ENCODE measurements at regions not wholly inside any gene's neighbourhood (a gene's known extent, or its start where the extent isn't known, plus 50 kb on each side); places are given as distances from the start of the nearest gene placed in this dataset.

DNA sequence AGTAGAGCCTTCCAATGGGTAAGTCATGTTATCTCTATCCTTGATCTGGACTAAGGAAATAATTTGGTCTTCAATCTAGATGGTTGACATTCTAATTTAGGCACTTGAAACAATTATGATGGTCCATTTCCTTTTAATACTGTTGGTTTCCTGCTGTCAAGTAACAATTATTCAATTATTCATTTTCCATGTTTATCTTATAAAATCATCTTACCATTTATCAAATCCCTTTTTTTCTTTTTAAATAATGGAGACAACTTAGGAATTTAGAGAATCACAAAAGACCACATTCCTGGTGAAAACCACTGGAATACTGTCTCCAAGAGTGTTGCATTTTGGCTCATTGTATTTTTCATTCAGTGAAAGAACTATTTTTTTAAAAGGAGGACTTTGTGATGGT, 148.7 kb upstream of the CTSO start:
- Histone ChIP-seq H3K9me3 (ENCODE audit: control insufficient read depth, insufficient read depth, low read length) (no peaks in the 10 kb centered on the region), H3K4me1 (ENCODE audit: control insufficient read depth, insufficient read depth, low read length) (no peaks in the 10 kb centered on the region), H3K27me3 (ENCODE audit: control insufficient read depth, insufficient read depth, low read length) (no peaks in the 10 kb centered on the region), H3K4me3 (ENCODE audit: low read length) (no peak overlapping the region), H3K36me3 (ENCODE audit: control insufficient read depth, insufficient read depth, low read length) (no peaks in the 10 kb centered on the region), H3K27ac (ENCODE audit: low read length) (no peak overlapping the region)
- no peak for DNase-seq (ENCODE audit: low read depth, low spot score)

DNA sequence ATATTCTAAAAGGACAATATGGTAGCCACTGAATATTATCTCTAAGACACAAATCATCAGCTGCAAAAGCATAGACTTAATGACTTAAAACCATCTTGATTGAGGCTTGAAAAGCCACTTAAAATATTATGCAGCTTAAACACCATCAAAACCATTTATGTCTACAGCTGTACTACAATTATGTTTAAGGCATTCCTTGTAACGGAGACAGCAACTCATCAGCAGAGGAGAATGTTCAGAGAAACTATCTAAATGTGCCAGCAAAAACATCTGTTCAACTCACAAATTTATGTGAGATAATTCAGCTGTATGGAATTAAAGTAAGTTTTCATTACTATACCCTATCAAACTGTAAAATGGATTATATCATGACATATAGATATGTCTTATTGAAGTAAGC, 147.9 kb upstream of the CTSO start:
- no peak for DNase-seq (ENCODE audit: low read depth, low spot score)
- Histone ChIP-seq H3K4me3 (ENCODE audit: low read length) (no peak overlapping the region), H3K36me3 (ENCODE audit: control insufficient read depth, insufficient read depth, low read length) (no peaks in the 10 kb centered on the region), H3K9me3 (ENCODE audit: control insufficient read depth, insufficient read depth, low read length) (no peaks in the 10 kb centered on the region), H3K27me3 (ENCODE audit: control insufficient read depth, insufficient read depth, low read length) (no peaks in the 10 kb centered on the region), H3K4me1 (ENCODE audit: control insufficient read depth, insufficient read depth, low read length) (no peaks in the 10 kb centered on the region), H3K27ac (ENCODE audit: low read length) (no peak overlapping the region)
- WGBS (ENCODE audit: insufficient coverage, insufficient read length) = no CpG with 5 or more reads among the region's 1 CpG

DNA sequence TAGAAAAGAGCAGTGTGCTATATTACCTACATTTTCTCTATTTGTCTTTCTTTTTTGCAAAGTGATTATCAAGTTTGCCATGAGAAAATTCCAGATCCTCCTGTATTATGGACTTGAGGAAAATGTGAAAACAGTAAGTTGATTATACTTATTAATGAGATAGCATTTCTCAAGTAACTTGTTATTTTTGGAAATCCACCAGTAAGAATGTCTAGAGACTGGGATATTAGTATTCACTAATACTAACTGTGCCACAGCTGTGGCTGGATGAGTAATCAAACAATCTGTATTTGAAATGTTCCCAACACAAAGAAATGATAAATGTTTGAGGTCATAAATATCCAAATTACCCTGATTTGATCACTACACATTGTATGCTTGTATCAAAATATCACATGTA, 147.0 kb upstream of the CTSO start:
- H3K27me3 ChIP-seq (ENCODE audit: control insufficient read depth, insufficient read depth, low read length) = no peaks in the 10 kb centered on the region
- no peak overlapping the region for H3K4me3 ChIP-seq (ENCODE audit: low read length)
- H3K4me1 ChIP-seq (ENCODE audit: control insufficient read depth, insufficient read depth, low read length) = no peaks in the 10 kb centered on the region
- H3K27ac ChIP-seq (ENCODE audit: low read length) = no peak overlapping the region
- H3K36me3 ChIP-seq (ENCODE audit: control insufficient read depth, insufficient read depth, low read length) = no peaks in the 10 kb centered on the region
- DNase-seq (ENCODE audit: low read depth, low spot score) = no peak
- H3K9me3 ChIP-seq (ENCODE audit: control insufficient read depth, insufficient read depth, low read length) = no peaks in the 10 kb centered on the region

DNA sequence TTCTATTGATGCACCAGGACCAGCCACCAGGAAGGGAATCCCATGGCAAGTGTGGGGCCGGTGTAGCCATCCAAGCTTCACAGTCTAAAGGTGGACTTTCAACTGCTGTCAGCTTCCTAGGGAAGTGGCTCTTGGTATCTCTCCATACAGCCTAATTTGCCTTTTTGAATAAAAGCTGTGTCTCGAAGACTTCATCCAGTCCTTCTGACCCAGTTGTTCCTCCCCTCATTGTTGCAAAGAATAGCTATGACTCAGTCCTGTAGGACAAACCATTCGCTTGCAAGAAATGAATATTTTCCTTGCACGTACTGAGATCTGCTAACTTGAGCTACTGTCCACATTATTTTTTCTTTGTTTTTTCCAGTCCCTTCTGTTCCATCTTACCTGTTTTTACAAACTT, 145.1 kb upstream of the CTSO start:
- no peak overlapping the region for H3K4me3 ChIP-seq (ENCODE audit: low read length)
- H3K4me1 ChIP-seq (ENCODE audit: control insufficient read depth, insufficient read depth, low read length) = no peaks in the 10 kb centered on the region
- H3K36me3 ChIP-seq (ENCODE audit: control insufficient read depth, insufficient read depth, low read length) = no peaks in the 10 kb centered on the region
- WGBS (ENCODE audit: insufficient coverage, insufficient read length) = no CpG with 5 or more reads among the region's 4 CpGs
- no peak overlapping the region for H3K27ac ChIP-seq (ENCODE audit: low read length)
- H3K9me3 ChIP-seq (ENCODE audit: control insufficient read depth, insufficient read depth, low read length) = no peaks in the 10 kb centered on the region
- no peaks in the 10 kb centered on the region for H3K27me3 ChIP-seq (ENCODE audit: control insufficient read depth, insufficient read depth, low read length)
- no peak for DNase-seq (ENCODE audit: low read depth, low spot score)

DNA sequence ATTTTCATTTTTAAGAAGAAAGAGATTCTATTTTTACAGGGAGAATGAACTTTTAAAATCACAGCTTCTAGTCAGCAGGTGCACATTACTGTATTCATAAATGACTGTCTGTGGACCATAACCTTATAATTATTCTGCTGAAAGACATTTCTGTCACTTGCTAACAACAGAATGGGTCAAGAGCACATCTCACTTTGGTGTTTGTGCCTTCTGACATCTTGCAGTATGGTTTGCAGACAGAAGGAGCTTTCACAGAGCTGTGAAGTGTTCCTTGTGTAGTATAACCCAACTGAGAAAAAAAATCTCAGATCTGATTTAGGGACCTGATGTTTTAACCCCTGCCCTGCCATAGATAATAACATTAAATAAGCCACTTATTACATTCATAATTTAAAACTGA, 131.4 kb upstream of the CTSO start:
- no peak for DNase-seq (ENCODE audit: low read depth, low spot score)
- H3K27me3 ChIP-seq (ENCODE audit: control insufficient read depth, insufficient read depth, low read length) = no peaks in the 10 kb centered on the region
- no peak overlapping the region for H3K27ac ChIP-seq (ENCODE audit: low read length)
- no peaks in the 10 kb centered on the region for H3K4me1 ChIP-seq (ENCODE audit: control insufficient read depth, insufficient read depth, low read length)
- no peak overlapping the region for H3K4me3 ChIP-seq (ENCODE audit: low read length)
- no peaks in the 10 kb centered on the region for H3K36me3 ChIP-seq (ENCODE audit: control insufficient read depth, insufficient read depth, low read length)
- H3K9me3 ChIP-seq (ENCODE audit: control insufficient read depth, insufficient read depth, low read length) = no peaks in the 10 kb centered on the region

DNA sequence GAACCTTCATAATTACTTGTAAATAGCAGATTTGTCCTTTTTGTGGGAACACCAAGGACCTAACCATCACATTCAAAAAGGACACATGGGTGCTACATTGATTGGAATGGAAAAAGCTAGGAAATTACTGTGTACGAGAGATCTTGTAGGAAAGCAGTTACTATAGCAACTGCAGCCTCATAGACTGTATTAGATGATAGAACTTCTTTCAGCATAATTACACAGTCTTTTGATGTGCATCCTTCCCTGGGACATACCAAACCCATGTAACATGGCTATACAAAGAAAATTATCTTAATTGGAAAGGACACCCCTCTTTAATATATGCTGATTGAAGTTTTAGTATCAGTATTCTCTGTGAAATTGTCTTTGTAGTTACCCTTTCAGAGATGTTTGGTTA, 130.7 kb upstream of the CTSO start:
- H3K27ac ChIP-seq (ENCODE audit: low read length) = no peak overlapping the region
- no peak overlapping the region for H3K4me3 ChIP-seq (ENCODE audit: low read length)
- H3K4me1 ChIP-seq (ENCODE audit: control insufficient read depth, insufficient read depth, low read length) = no peaks in the 10 kb centered on the region
- H3K36me3 ChIP-seq (ENCODE audit: control insufficient read depth, insufficient read depth, low read length) = no peaks in the 10 kb centered on the region
- no peaks in the 10 kb centered on the region for H3K9me3 ChIP-seq (ENCODE audit: control insufficient read depth, insufficient read depth, low read length)
- no CpG with 5 or more reads among the region's 1 CpG for WGBS (ENCODE audit: insufficient coverage, insufficient read length)
- H3K27me3 ChIP-seq (ENCODE audit: control insufficient read depth, insufficient read depth, low read length) = no peaks in the 10 kb centered on the region
- DNase-seq (ENCODE audit: low read depth, low spot score) = no peak

DNA sequence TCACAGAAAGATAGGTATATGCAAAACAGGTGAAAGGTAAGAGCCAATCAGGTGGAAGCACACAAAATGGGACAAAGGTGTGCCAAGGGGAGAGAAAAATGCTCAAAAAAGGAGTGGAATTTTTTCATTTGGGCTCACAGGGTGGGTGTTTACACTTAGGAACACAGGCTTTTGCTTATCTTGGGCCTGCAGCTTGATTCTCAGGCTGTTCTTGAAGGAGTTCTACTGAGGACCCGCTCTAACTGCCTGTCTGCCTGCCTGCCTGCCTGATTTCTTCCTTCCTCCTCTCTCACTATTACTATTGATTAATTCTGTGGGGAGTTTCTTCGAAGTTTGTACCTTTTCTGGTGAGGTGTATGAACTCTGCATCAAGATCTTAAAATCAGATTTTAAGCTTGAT, 120.3 kb upstream of the CTSO start:
- no peak for DNase-seq (ENCODE audit: low read depth, low spot score)
- Histone ChIP-seq H3K36me3 (ENCODE audit: control insufficient read depth, insufficient read depth, low read length) (no peaks in the 10 kb centered on the region), H3K4me1 (ENCODE audit: control insufficient read depth, insufficient read depth, low read length) (no peaks in the 10 kb centered on the region), H3K9me3 (ENCODE audit: control insufficient read depth, insufficient read depth, low read length) (peaks cover 4% of the 10 kb centered on the region), H3K4me3 (ENCODE audit: low read length) (no peak overlapping the region), H3K27me3 (ENCODE audit: control insufficient read depth, insufficient read depth, low read length) (no peaks in the 10 kb centered on the region), H3K27ac (ENCODE audit: low read length) (no peak overlapping the region)
- WGBS (ENCODE audit: insufficient coverage, insufficient read length) = no CpG with 5 or more reads among the region's 2 CpGs

DNA sequence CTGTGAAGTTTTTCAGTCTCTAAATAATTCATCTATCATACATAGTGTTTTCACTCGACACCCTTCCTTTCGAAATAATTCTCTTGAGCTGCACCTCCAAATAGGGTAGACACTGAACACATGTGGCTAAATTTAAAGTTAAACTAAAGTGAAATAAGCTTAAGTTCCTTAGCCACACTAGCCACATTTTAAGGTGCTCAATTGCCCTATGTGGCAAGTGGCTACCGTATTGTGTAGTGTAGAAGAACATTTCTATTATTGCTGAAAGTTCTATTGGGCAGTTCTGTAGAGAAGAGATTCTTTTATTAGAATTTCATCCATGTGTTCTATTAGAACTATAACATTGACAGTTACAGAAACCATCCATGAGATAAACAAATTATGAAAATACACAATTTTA, 107.0 kb upstream of the CTSO start:
- H3K4me3 ChIP-seq (ENCODE audit: low read length) = no peak overlapping the region
- no peaks in the 10 kb centered on the region for H3K27me3 ChIP-seq (ENCODE audit: control insufficient read depth, insufficient read depth, low read length)
- no peak overlapping the region for H3K27ac ChIP-seq (ENCODE audit: low read length)
- no peaks in the 10 kb centered on the region for H3K9me3 ChIP-seq (ENCODE audit: control insufficient read depth, insufficient read depth, low read length)
- no CpG with 5 or more reads among the region's 3 CpGs for WGBS (ENCODE audit: insufficient coverage, insufficient read length)
- DNase-seq (ENCODE audit: low read depth, low spot score) = no peak
- H3K36me3 ChIP-seq (ENCODE audit: control insufficient read depth, insufficient read depth, low read length) = no peaks in the 10 kb centered on the region
- no peaks in the 10 kb centered on the region for H3K4me1 ChIP-seq (ENCODE audit: control insufficient read depth, insufficient read depth, low read length)

DNA sequence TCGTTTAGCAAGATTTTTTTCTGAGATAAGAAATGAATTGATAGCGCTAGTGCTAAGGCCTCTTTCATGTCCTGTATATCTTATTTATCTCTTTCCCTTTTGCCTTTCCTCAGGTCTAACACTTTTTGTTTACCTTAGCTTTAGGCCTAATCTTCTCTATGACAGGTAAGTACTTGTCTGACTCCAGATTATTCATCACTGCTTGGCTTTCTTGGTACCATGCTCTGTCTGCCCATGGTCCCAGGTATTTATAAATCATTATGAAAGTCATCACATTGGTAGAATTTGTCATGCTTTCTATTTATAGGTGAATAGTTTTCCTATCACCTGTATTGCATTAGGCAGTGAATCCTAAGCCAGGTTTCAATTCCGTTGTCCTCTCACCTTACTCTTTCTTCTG, 99.5 kb upstream of the CTSO start:
- H3K4me1 ChIP-seq (ENCODE audit: control insufficient read depth, insufficient read depth, low read length) = no peaks in the 10 kb centered on the region
- H3K27me3 ChIP-seq (ENCODE audit: control insufficient read depth, insufficient read depth, low read length) = no peaks in the 10 kb centered on the region
- H3K36me3 ChIP-seq (ENCODE audit: control insufficient read depth, insufficient read depth, low read length) = no peaks in the 10 kb centered on the region
- H3K9me3 ChIP-seq (ENCODE audit: control insufficient read depth, insufficient read depth, low read length) = no peaks in the 10 kb centered on the region
- no CpG with 5 or more reads among the region's 3 CpGs for WGBS (ENCODE audit: insufficient coverage, insufficient read length)
- DNase-seq (ENCODE audit: low read depth, low spot score) = no peak
- no peak overlapping the region for H3K27ac ChIP-seq (ENCODE audit: low read length)
- H3K4me3 ChIP-seq (ENCODE audit: low read length) = no peak overlapping the region

DNA sequence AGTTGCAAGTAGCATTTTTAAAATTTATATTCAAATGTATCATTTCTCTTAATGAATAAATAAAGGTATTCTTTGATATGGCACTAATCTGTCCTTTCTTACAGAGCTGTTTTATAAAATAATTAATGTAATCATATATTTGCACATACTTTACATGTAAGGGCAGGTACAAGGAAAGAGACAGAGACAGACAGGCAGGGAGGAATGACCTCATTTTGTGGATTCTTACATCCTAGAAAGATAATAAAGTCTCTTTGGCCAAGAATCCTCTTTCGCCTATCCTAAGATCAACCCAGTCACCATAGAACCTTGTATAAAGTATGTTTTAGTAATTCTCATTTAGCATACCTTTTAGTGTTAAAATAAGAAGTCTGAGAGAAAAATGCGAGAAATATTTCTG, 98.5 kb upstream of the CTSO start:
- Histone ChIP-seq H3K4me3 (ENCODE audit: low read length) (no peak overlapping the region), H3K27me3 (ENCODE audit: control insufficient read depth, insufficient read depth, low read length) (no peaks in the 10 kb centered on the region), H3K27ac (ENCODE audit: low read length) (no peak overlapping the region), H3K9me3 (ENCODE audit: control insufficient read depth, insufficient read depth, low read length) (no peaks in the 10 kb centered on the region), H3K36me3 (ENCODE audit: control insufficient read depth, insufficient read depth, low read length) (no peaks in the 10 kb centered on the region), H3K4me1 (ENCODE audit: control insufficient read depth, insufficient read depth, low read length) (no peaks in the 10 kb centered on the region)
- WGBS (ENCODE audit: insufficient coverage, insufficient read length) = no CpG with 5 or more reads among the region's 2 CpGs
- DNase-seq (ENCODE audit: low read depth, low spot score) = no peak

DNA sequence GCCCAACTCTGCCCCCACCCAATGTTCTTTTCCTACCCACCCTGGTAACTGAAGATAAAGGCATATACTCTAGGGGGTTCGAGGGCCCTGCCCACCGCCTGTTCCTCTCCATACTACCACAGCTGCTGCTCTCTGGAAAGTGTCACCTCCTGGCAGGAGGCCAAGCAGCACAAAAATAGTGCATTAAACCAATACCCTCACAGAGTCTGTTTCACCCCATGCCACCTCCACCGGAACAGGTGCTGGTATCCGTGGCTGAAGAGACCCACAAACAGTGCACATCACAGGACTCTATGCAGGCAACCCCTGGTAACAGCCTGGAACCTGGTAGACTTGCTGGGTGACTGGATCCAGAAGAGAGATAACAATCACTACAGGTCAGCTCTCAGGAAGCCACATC, 85.1 kb upstream of the CTSO start:
- no peaks in the 10 kb centered on the region for H3K4me1 ChIP-seq (ENCODE audit: control insufficient read depth, insufficient read depth, low read length)
- no peak overlapping the region for H3K4me3 ChIP-seq (ENCODE audit: low read length)
- H3K27me3 ChIP-seq (ENCODE audit: control insufficient read depth, insufficient read depth, low read length) = no peaks in the 10 kb centered on the region
- no CpG with 5 or more reads among the region's 4 CpGs for WGBS (ENCODE audit: insufficient coverage, insufficient read length)
- no peak overlapping the region for H3K27ac ChIP-seq (ENCODE audit: low read length)
- no peaks in the 10 kb centered on the region for H3K9me3 ChIP-seq (ENCODE audit: control insufficient read depth, insufficient read depth, low read length)
- DNase-seq (ENCODE audit: low read depth, low spot score) = no peak
- no peaks in the 10 kb centered on the region for H3K36me3 ChIP-seq (ENCODE audit: control insufficient read depth, insufficient read depth, low read length)

DNA sequence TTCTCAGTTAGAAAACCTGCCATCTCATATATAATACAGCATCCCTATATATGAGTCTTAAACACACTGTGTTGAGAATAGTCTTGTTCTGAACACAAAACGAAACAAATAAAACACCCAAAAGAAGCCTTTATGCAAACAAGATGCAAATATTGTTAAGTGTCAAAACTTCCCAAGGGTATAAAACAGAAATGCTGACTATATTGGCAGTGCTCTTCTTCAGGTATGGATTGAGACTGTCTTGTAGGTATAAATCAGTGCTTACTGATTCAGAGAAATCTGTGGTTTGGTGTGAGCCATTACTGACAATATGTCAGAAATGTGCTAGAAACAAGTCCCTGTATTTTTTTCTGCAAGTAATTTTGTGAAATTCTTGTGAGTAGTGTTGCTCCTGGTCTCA, 82.8 kb upstream of the CTSO start:
- H3K9me3 ChIP-seq (ENCODE audit: control insufficient read depth, insufficient read depth, low read length) = no peaks in the 10 kb centered on the region
- no peak overlapping the region for H3K27ac ChIP-seq (ENCODE audit: low read length)
- H3K4me3 ChIP-seq (ENCODE audit: low read length) = no peak overlapping the region
- WGBS (ENCODE audit: insufficient coverage, insufficient read length) = no CpG with 5 or more reads among the region's 1 CpG
- H3K4me1 ChIP-seq (ENCODE audit: control insufficient read depth, insufficient read depth, low read length) = no peaks in the 10 kb centered on the region
- DNase-seq (ENCODE audit: low read depth, low spot score) = no peak
- H3K36me3 ChIP-seq (ENCODE audit: control insufficient read depth, insufficient read depth, low read length) = no peaks in the 10 kb centered on the region
- H3K27me3 ChIP-seq (ENCODE audit: control insufficient read depth, insufficient read depth, low read length) = no peaks in the 10 kb centered on the region

Measured in iPS DF 6.9 (cell line).